D341Med (cell line): ENCODE measurements at regions not wholly inside any gene's neighbourhood (a gene's known extent, or its start where the extent isn't known, plus 50 kb on each side); places are given as distances from the start of the nearest gene placed in this dataset.

Experiments used
- DNase-seq: peaks from one replicate; pipeline ENCODE4 v3.0.0; 2012; ENCODE audit warnings: low spot score

- DNase-seq: no peak
Observed at GRCh38 chr15:101590785-101591184, 61.4 kb downstream of the TM2D3 start.

GRCh38 chr15:101583284-101583683 lies 68.9 kb downstream of the TM2D3 start:
- no peak for DNase-seq

GRCh38 chr15:101580431-101580830 lies 71.8 kb downstream of the TM2D3 start:
- DNase-seq: no peak

GRCh38 chr15:101579631-101580163 lies 72.5 kb downstream of the TM2D3 start:
- no peak for DNase-seq

GRCh38 chr15:101578443-101578894 lies 73.7 kb downstream of the TM2D3 start:
- no peak for DNase-seq

- no peak for DNase-seq
Observed at GRCh38 chr15:101573951-101574350, 78.2 kb downstream of the TM2D3 start.

GRCh38 chr15:101570241-101570640 lies 80.7 kb upstream of the PCSK6 start:
- no peak for DNase-seq

GRCh38 chr15:101568821-101569555 lies 79.5 kb upstream of the PCSK6 start:
- DNase-seq: no peak

GRCh38 chr15:101568309-101568708 lies 78.8 kb upstream of the PCSK6 start:
- DNase-seq: no peak

- no peak for DNase-seq
Observed at GRCh38 chr15:101566748-101567488, 77.4 kb upstream of the PCSK6 start.

- DNase-seq: no peak
Observed at GRCh38 chr15:101565377-101565776, 75.9 kb upstream of the PCSK6 start.

GRCh38 chr15:101563176-101563796 lies 73.8 kb upstream of the PCSK6 start:
- DNase-seq: no peak

GRCh38 chr15:101562428-101563059 lies 73.0 kb upstream of the PCSK6 start:
- no peak for DNase-seq

- DNase-seq: no peak
Observed at GRCh38 chr15:101561584-101561906, 72.0 kb upstream of the PCSK6 start.

GRCh38 chr15:101560722-101561583 lies 71.4 kb upstream of the PCSK6 start:
- DNase-seq: no peak

- no peak for DNase-seq
Observed at GRCh38 chr15:101559952-101560351, 70.4 kb upstream of the PCSK6 start.

GRCh38 chr15:101558221-101558941 lies 68.9 kb upstream of the PCSK6 start:
- DNase-seq: no peak

GRCh38 chr15:101556273-101556672 lies 66.8 kb upstream of the PCSK6 start:
- no peak for DNase-seq

- DNase-seq: no peak
Observed at GRCh38 chr15:101554115-101554915, 64.8 kb upstream of the PCSK6 start.
